ENCODE measurements at regions not wholly inside any gene's neighbourhood (a gene's known extent, or its start where the extent isn't known, plus 50 kb on each side); places are given as distances from the start of the nearest gene placed in this dataset.
A peak's percentile ranks its signal among the peaks of the same experiment; 100 is the strongest.

- no peak for DNase-seq (ENCODE audit: low read depth)
- no peak overlapping the region for H3K4me3 ChIP-seq (ENCODE audit: low read length)
- TF ChIP-seq CTCF (IDR thresholded peaks at IDR 0.05; ENCODE audit: insufficient read depth, low read depth, low read length, missing control alignments), result no peak
These were observed 160.6 kb upstream of the C21orf91 start for GRCh38 chr21:17979763-17980162.

GRCh38 chr21:17978895-17979294 is 159.7 kb upstream of the C21orf91 start:
- no peak for TF ChIP-seq CTCF (IDR thresholded peaks at IDR 0.05; ENCODE audit: insufficient read depth, low read depth, low read length, missing control alignments)
- no peak overlapping the region for H3K4me3 ChIP-seq (ENCODE audit: low read length)
- DNase-seq (ENCODE audit: low read depth), result no peak

GRCh38 chr21:17976691-17977090 is 157.5 kb upstream of the C21orf91 start:
- H3K4me3 ChIP-seq (ENCODE audit: low read length), result no peak overlapping the region
- TF ChIP-seq CTCF (IDR thresholded peaks at IDR 0.05; ENCODE audit: insufficient read depth, low read depth, low read length, missing control alignments), result no peak
- DNase-seq (ENCODE audit: low read depth), result peak; percentile 1

- TF ChIP-seq CTCF (IDR thresholded peaks at IDR 0.05; ENCODE audit: insufficient read depth, low read depth, low read length, missing control alignments), result no peak
- no peak overlapping the region for H3K4me3 ChIP-seq (ENCODE audit: low read length)
- no peak for DNase-seq (ENCODE audit: low read depth)
These were observed 157.0 kb upstream of the C21orf91 start for GRCh38 chr21:17976139-17976538.

- H3K4me3 ChIP-seq (ENCODE audit: low read length), result no peak overlapping the region
- DNase-seq (ENCODE audit: low read depth), result no peak
- TF ChIP-seq CTCF (IDR thresholded peaks at IDR 0.05; ENCODE audit: insufficient read depth, low read depth, low read length, missing control alignments), result no peak
These were observed 148.2 kb upstream of the C21orf91 start for GRCh38 chr21:17967319-17967718.

GRCh38 chr21:17964716-17965115 is 145.6 kb upstream of the C21orf91 start:
- H3K4me3 ChIP-seq (ENCODE audit: low read length), result no peak overlapping the region
- TF ChIP-seq CTCF (IDR thresholded peaks at IDR 0.05; ENCODE audit: insufficient read depth, low read depth, low read length, missing control alignments), result no peak

GRCh38 chr21:17964199-17964598 is 145.0 kb upstream of the C21orf91 start:
- TF ChIP-seq CTCF (IDR thresholded peaks at IDR 0.05; ENCODE audit: insufficient read depth, low read depth, low read length, missing control alignments), result no peak
- DNase-seq (ENCODE audit: low read depth), result no peak
- no peak overlapping the region for H3K4me3 ChIP-seq (ENCODE audit: low read length)

More at GRCh38 chr21:17964716-17965115, 145.6 kb upstream of the C21orf91 start:
- no peak for DNase-seq (ENCODE audit: low read depth)

Measured in epithelial cell of esophagus (primary cell).